HG02588 (cell line): ENCODE measurements at regions not wholly inside any gene's neighbourhood (a gene's known extent, or its start where the extent isn't known, plus 50 kb on each side); places are given as distances from the start of the nearest gene placed in this dataset.
"Not testable (repeated sequence)": the region's sequence is repeated elsewhere in the genome, so short reads cannot be mapped to it uniquely, and the experiment has no call there.

Experiments used
- ATAC-seq: cut with Tn5 transposase; IDR thresholded peaks from one replicate; pipeline ENCODE4 v1.9.1; 2021; ENCODE audit warnings: mild to moderate bottlenecking, moderate library complexity; ENCODE audit not compliant: unreplicated experiment

DNA sequence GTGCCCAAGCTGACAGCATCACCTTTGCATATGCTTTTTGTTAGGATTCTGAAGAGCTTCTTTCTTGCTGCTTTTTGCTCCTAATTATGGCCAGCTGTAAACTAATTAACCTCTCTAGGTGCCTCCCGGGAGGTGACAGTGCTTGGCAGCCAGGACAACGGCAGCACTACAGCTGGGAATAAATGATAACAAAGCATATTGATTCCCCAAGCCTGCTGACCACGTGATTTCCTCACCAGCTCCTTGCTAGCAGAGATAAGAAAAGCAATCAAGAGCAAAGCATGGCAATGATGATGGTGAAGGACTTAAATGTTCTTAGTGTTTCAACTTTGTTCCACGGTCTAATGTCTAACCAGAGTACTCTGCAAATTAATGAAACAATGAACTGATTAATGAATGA, 1074.4 kb upstream of the GYPC start:
- no peak for ATAC-seq

DNA sequence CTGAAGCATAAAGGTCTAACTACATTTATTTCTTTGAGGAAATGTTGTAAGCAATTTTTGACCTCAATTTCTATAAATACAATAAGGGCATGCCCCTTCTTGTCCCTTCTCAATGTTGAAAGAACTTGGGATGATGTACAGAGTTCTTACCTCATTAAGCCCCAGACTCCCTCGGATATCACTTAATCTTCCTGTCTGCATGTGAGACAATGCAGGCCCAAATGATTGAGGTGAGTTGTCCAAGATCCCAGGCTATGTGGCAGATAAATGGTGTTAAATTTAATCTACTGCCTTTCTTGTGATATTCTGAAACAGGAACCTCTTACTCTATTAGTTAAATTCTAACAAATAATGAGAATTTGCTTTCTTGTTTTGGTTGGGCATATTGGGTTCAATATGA, 1073.4 kb upstream of the GYPC start:
- ATAC-seq: no peak

DNA sequence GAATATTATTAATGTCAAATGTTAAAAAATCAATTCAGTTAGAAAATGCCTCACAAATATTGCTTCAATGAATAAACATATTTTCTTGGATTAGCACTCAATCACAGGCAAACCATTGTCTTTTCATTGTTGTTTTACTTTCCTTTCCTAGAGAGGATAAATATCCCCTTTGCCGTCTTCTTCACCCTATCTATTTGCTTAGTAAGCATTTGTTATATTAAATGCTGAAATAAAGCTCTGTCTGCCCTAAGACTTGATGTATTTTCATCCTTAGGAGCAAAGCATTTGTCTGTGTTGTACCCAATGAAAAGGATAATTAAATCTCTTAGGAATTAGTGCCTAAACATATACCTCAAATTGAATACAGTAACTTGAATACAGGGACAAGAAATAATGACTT, 1071.2 kb upstream of the GYPC start:
- no peak for ATAC-seq

DNA sequence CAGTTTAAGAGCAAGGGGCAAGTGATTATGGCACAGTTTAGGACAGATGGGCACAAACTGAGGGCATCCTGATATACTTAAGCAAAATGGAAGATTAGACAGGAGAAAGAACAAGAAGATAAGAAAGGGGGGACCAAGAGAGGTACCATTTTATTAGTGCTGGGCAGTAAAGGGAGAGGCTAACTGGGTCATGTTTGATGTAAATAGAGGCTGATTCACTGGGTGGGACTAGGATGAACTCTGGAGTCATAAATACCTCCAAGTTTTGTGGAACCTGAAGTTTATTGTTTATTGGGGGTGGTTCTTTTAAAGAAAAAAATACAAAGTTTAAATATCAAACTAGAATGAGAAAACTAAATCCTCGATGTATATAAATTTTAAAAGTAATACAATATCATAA, 1067.2 kb upstream of the GYPC start:
- ATAC-seq: no peak

DNA sequence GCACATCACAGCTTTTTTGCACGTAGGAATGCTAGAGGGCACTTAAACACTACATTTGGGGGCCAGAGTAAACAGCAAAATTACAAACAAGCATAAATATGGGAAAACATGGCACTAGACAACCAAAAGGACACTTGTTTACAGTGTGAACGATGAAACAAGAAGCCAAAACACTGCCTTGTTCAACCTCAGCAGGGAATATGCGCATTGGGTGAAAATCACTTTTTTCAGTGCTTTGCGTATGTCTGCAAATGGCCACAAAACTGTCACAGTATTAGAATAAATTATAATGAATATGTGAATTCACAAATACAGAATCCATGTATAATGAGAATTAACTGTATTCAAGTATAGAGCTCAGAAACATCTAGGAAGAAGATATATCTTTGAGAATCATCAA, 1064.0 kb upstream of the GYPC start:
- no peak for ATAC-seq

DNA sequence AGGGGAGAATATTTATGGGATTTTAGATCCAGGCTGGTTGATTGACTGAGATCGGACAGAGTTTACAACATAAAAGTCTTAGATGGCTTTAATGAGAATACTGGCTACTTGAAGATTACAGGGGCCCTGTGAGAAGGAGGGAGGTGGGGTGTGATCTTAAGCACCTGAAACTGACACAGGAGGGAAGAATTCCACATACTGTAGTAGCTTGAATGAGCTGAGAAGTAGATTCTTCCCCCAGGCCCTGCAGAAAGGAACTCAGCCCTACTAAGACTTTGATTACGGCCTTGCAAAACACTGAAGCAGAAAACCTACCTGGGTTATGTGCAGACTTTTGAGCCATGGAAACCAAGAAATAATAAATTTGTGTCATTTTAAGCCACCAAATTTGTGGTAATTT, 1062.9 kb upstream of the GYPC start:
- no peak for ATAC-seq

DNA sequence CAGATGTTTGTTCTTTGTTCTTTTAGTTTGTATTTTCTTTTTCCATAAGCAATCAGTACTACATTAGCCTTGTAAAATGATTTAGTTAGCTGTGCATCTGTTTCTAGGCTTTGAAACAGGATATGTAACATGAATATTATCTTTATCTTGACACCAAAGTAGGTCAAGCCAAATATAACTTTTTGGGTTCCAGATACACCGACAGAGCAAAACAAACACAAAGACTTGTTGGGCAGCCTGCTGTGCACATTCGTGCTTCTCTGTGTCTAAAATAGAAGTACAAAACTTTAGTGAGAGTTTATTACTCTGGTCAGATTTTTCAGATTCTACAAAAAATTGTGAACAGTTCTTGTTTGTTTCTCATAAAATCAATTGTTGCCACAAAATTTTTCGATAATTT, 1059.3 kb upstream of the GYPC start:
- no peak for ATAC-seq

DNA sequence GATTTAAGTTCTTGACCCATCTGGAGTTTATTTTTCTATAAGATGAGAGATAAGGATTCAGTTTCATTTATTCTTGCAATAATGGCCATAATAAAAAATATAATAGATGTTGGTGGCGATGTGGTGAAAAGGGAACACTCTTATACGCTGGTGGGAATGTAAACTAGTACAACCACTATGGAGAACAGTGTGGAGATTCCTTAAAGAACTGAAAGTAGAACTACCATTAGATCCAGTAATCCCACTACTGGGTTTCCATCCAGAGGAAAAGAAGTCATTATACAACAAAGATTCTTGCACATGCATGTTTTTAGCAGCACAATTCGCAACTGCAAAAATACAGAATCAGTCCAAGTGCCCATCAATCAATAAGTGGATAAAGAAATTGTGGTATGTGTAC, 1040.5 kb upstream of the GYPC start:
- no peak for ATAC-seq

DNA sequence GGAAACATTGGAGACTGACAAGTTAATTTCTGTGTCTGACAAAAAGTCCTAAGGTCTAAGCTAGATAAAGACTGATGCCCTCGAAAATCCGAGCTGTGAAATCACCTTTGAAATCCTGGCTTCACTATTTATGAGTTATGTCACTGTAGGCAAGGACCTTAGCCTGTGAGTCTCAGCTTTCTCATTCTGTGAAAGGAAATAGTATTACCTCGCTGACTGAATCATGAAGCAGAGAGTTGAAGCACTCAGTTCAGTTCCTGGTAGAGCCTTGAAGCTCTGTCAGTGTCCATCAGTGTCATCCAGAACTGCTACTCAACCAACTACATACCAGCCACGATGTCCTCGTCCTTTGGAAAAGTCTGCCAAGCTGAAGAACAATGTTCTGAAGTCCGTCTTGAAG, 1025.6 kb upstream of the GYPC start:
- ATAC-seq: no peak

DNA sequence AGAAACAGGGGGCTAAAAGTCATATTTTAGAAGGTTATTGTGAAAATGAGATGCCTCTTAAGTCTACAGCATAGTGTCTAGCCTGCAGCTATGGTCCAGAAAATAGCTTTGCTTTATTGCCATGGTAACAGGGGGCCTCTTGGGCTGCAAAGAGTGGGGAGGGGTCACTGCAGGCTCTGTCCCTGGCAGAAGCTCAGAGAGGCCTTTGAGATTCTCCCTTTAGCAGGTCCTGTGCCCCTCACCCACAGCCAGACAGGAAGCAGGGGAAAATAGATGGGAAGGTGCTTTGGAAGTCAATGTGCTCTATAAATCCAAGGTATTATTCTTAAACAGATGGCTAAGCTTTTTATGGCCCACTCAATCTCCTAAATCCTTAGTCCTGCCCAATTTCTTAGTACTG, 1021.3 kb upstream of the GYPC start:
- no peak for ATAC-seq

DNA sequence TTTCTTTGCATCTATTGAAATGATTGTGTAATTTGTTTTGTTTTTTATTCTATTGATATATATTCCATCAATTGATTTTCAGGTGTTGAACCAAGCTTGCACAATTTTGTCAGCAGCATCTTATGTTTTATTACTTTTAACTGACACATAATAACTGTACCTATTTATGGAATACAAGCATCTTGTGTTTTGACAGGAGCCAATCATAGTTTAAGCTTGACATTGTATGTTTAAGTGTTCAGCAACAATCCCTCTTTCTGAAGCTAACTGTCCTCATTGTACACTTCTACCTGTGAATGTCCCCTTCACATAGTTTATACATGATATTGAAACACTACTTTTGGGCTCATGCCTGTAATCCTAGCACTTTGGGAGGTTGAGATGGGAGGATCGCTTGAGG, 1017.6 kb upstream of the GYPC start:
- no peak for ATAC-seq

DNA sequence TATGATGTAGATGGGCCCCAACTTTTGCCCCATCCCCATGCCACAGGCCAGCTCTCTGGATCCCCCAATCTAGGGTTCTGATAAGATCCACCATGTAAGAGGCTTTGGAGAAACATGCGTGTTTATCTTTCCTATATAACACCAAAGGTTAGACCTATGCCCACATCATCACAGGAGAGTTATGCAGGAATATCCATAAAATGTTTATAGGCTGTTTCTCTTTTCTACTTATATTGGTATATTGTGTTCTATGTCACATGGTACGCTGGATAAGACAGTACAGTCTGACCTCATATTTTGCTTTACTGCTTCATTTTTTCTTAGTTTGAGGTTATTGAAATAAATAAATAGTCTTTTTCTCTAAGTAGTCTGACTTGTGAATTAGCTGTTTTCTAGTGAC, 1013.9 kb upstream of the GYPC start:
- no peak for ATAC-seq

DNA sequence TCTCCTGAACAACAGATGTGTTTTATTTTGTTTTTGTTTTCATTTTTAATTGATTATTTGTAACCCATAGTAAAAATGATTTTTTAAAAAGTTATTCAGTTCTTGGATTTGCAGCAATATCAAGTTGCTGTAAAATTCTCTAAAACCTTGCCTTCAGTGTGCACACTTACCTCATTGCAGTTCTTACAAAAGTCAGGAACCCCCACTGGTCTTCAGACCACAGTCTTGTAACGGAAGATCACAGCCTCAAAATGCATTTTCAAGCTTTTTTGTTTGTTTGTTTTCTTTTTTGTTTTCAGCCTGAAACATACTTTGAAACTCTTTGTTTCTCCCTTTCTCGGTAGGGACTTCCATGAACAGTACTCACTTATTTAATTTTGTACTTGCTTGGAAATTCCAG, 1012.8 kb upstream of the GYPC start:
- no peak for ATAC-seq

DNA sequence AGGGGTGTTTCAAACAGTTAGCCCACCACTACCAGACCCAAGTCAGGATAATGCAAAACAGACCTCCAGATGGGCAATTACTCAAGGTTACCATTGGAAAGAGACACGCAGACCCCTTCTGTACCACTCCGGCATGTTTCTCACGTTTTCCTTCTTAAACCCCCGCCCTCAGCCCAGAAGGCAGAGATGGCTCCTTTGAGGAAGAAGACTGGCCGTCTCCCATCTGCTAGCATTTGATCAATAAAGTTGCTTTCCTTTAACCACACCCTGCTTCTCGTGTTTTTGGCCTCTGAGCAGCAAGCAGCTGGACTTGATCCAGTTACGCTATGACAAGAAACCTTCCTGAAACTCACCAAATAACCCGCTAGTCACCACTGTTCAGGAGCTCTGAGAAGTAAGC, 1012.4 kb upstream of the GYPC start:
- no peak for ATAC-seq

DNA sequence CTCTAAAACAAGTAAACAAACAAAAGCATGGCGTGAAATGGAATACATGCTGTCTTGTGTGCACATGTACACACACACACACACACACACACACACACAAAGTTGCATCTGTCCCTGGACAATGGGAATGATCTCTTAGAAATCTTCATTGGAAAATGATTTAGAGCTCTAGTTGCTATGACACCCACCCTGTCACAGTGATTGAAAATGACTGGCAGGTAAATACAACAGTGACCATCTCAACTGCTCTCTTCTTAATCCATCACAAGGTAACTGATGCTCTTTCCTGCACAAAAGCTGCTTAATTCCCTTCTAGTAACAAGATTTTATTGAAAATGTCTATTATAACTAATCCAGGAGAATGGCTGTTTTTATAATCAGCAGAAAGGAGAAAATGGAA, 1011.7 kb upstream of the GYPC start:
- ATAC-seq: no peak

DNA sequence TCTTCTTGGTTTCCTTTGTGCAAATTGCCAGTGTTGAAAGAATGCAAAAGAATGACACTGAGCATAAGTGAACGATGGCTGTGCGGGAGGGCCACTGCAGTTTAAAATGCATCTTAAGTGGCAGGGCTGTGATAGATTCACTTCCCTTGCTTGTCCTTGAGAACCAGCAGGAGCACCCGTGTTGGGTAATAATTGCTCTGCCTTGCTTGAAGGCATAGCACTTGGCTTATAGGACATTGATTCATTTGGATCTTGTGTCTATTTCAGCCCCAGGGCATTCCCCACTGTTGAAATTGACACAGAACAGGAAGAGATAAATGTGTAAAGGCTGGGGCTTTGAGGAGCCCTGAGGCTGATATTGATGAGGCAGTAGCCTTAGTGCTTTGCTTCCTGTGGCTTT, 1003.7 kb upstream of the GYPC start:
- no peak for ATAC-seq

DNA sequence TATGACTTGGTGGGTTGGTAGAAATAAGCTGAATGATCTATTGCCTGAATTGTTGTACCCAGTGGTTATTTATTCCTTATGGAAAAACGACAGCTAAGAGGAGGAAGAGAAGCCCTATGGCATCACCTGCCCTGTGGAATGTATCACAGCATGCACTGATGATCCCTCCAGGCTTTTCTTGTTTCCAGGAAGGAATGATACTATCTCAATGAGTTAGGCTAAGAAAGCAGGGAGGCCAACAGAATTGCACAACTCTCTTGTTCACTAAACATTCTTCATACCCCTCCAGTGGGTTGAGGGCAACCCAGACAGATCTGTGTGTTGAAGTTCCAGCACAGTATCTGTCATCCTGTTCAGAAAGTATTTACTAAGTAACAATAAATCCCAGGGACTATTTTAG, 1001.7 kb upstream of the GYPC start:
- no peak for ATAC-seq

DNA sequence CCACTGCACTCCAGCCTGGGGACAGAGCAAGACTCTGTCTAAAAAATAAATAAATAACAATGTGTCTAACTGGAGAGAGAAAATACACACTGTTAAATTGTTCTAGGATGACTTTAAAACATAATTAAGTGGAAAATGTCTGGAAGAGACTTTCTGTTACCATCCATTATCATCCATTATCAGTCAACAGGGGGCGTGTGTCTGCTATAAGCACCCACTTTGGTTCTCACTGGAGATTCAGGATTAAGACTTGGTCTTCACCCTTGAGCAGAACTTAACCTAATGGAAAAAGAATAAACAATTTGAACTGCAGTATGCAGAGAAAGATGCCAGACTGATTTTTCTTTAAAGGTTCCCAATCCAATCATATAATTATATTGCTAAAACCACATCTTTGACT, 999.8 kb upstream of the GYPC start:
- ATAC-seq: no peak

DNA sequence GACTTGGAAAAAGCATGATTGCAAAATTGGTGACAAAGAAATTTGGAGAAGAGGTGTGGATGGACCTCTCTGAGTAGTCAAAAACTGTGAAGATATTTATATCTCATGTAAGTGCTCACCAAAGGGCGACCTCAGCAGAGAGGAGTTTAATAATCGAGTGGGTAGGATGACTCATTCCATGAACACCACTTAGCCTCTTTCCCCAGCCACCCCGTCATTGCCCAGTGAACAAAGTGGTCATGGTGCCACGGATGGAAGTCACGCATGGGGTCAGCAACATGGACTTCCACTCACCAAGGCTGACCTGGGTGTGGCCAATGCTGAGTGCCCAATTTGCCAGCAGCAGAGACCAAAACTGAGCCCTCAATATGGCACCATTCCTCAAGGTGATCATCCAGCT, 997.4 kb upstream of the GYPC start:
- no peak for ATAC-seq

DNA sequence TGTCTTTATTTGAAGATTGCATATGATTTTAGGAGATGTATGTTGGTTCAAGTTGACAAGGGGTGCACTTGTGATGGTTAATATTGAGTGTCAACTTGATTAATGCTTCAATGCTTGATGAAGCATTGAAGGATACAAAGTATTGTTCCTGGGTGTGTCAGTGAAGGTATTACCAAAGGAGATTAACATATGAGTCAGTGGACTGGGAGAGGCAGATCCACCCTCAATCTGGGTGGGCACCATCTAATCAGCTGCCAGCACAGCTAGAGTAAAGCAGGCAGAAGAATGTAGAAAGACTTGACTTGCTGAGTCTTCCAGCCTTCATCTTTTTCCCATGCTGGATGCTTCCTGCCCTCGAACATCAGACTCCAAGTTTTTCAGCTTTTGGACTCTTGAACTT, 995.6 kb upstream of the GYPC start:
- not testable (repeated sequence) for ATAC-seq

DNA sequence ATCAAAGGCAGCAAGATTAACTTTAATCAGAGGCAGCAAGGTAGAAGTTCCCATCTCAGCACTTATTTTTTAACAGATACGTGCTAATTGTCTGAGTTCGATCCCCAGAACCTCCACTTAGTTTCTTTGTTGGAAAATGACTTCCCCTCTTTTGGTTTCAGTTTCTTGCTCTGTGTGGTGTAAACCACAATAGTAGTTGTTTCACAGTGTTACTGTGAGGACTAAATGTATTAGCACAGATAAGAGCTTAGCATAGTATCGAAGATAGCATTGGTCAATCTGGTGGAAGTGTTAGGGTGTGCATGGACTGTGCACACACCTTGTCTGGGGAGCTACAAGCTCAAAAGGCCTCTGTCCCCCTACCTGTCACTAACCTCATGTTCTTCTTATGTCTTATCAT, 988.3 kb upstream of the GYPC start:
- no peak for ATAC-seq

DNA sequence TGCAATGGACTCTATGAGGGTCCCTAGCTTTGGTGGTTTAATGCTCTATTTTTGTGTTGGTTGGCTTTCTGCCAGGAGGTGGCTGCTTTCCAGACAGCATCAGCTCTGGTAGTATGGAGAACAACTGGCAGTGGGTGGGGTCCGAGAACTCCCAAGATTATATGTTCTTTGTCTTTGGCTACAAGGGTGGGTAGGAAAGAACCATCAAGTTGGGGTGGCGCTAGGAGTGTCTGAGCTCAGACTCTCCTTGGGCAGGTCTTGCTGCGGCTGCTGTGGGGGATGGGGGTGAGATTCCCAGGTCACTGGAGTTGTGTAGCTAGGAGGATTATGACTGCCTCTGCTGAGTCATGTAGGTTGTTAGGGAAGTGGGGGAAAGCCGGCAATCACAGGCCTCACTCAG, 976.1 kb upstream of the GYPC start:
- no peak for ATAC-seq

DNA sequence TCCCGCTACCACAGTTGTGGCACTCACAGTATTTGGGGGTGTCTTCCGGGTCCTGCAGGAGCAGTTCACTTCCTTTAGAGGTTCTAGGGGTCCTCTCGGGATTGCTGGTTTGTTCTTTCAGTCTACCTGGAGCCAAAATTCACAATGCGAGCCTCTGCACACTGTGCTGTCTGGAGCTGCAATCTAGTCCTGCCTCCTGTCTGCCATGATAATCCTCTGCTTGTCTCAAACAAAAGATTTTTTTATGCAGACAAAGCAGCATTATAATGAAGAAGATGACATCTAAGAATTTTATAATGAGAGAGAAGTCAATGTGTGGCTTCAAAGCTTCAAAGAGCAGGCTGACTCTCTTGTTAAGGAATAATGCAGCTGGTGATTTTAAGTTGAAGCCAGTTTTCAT, 975.1 kb upstream of the GYPC start:
- ATAC-seq: no peak

DNA sequence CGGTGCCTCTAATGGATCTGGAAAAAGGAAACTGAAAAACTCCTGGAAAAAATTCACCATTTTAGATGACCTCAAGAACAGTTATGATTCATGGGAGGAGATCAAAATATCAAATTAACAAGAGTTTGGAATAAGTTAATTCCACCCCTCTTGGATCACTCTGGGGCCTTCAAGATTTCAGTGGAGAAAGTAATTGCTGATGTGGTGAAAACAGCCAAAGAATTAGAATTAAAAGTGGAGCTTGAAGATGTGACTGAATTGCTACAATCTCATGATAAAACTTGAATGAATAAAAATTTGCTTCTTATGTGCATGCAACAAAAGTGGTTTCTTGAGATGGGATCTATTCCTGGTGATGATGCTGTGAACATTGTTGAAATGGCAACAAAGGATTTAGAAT, 974.4 kb upstream of the GYPC start:
- no peak for ATAC-seq
